ENCODE measurements at regions not wholly inside any gene's neighbourhood (a gene's known extent, or its start where the extent isn't known, plus 50 kb on each side); places are given as distances from the start of the nearest gene placed in this dataset.

GRCh38 chr18:22829781-22830180, 103.3 kb upstream of the RBBP8 start:
- Histone ChIP-seq H3K27me3 (no peaks in the 10 kb centered on the region), H3K27ac (no peak overlapping the region), H3K9me3 (no peaks in the 10 kb centered on the region), H3K4me1 (no peaks in the 10 kb centered on the region), H3K4me3 (no peak overlapping the region), H3K36me3 (replicated peaks in 1 of 2; ENCODE audit: insufficient read depth in 1 of 2, low read depth in 2 of 2) (no peaks in the 10 kb centered on the region)
- DNase-seq (no peak), ATAC-seq (no peak)
- intact Hi-C loops (cut with DNase I): no loop called here
- 61 to 86% methylated on average over 2 of the region's 2 CpGs for WGBS, 2 donors
- TF ChIP-seq POLR2A (IDR thresholded peaks at IDR 0.05): no peak
- no peak for TF ChIP-seq CTCF (IDR thresholded peaks at IDR 0.05)

- Histone ChIP-seq H3K9me3 (no peaks in the 10 kb centered on the region), H3K27ac (no peak overlapping the region), H3K4me1 (no peaks in the 10 kb centered on the region), H3K4me3 (no peak overlapping the region), H3K27me3 (no peaks in the 10 kb centered on the region), H3K36me3 (replicated peaks in 1 of 2; ENCODE audit: insufficient read depth in 1 of 2, low read depth in 2 of 2) (no peaks in the 10 kb centered on the region)
- DNase-seq (no peak), ATAC-seq (no peak)
- intact Hi-C loops (cut with DNase I): no loop called here
- 85 to 94% methylated on average over 1 of the region's 1 CpG for WGBS, 2 donors
- TF ChIP-seq POLR2A (IDR thresholded peaks at IDR 0.05) (no peak), CTCF (IDR thresholded peaks at IDR 0.05) (no peak)
Measured at GRCh38 chr18:22830511-22830910, 102.6 kb upstream of the RBBP8 start.

- no peaks in the 10 kb centered on the region for H3K36me3 ChIP-seq (replicated peaks in 1 of 2; ENCODE audit: insufficient read depth in 1 of 2, low read depth in 2 of 2)
- no peak overlapping the region for H3K4me3 ChIP-seq
- ATAC-seq (no peak), DNase-seq (no peak)
- no peaks in the 10 kb centered on the region for H3K9me3 ChIP-seq
- WGBS, 2 donors: 36 to 46% methylated on average over 1 of the region's 1 CpG
- no peaks in the 10 kb centered on the region for H3K27me3 ChIP-seq
- no peak for TF ChIP-seq POLR2A (IDR thresholded peaks at IDR 0.05)
- no peak for TF ChIP-seq CTCF (IDR thresholded peaks at IDR 0.05)
- no peaks in the 10 kb centered on the region for H3K4me1 ChIP-seq
- no peak overlapping the region for H3K27ac ChIP-seq
- intact Hi-C loops (cut with DNase I): no loop called here
Measured at GRCh38 chr18:22831441-22831904, 101.7 kb upstream of the RBBP8 start.

GRCh38 chr18:22836932-22837331, 96.2 kb upstream of the RBBP8 start:
- ATAC-seq (no peak), DNase-seq (no peak)
- no peaks in the 10 kb centered on the region for H3K36me3 ChIP-seq (replicated peaks in 1 of 2; ENCODE audit: insufficient read depth in 1 of 2, low read depth in 2 of 2)
- intact Hi-C loops (cut with DNase I): no loop called here
- H3K9me3 ChIP-seq: no peaks in the 10 kb centered on the region
- H3K27me3 ChIP-seq: no peaks in the 10 kb centered on the region
- no peak for TF ChIP-seq CTCF (IDR thresholded peaks at IDR 0.05)
- TF ChIP-seq POLR2A (IDR thresholded peaks at IDR 0.05): no peak
- H3K27ac ChIP-seq: no peak overlapping the region
- H3K4me3 ChIP-seq: no peak overlapping the region
- H3K4me1 ChIP-seq: no peaks in the 10 kb centered on the region

DNA sequence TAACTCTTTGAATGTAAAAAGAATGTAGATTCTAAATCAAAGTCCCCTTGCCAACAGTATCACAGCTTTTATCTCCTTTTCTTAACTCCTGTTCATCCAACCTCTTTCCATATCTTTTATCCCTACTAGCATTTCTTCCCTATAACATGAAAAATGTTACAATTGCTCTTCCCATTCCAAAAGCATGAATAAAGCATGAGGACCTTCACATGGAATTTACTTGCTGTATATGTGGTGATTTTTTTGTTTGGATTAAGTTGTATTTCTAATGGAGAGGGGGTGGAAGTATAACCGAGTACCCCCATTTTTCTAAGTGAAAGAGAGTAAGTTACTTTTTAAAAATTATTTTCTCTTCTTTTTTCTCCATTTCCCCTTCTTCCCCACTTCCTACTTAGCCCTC, 94.9 kb upstream of the RBBP8 start:
- Histone ChIP-seq H3K4me1 (no peaks in the 10 kb centered on the region), H3K27ac (no peak overlapping the region), H3K27me3 (no peaks in the 10 kb centered on the region), H3K4me3 (no peak overlapping the region), H3K9me3 (no peaks in the 10 kb centered on the region), H3K36me3 (replicated peaks in 1 of 2; ENCODE audit: insufficient read depth in 1 of 2, low read depth in 2 of 2) (no peaks in the 10 kb centered on the region)
- ATAC-seq: no peak
- whole genome bisulfite sequencing, 2 donors: 87 to 89% methylated on average over 1 of the region's 1 CpG
- TF ChIP-seq CTCF (IDR thresholded peaks at IDR 0.05): no peak
- no peak for TF ChIP-seq POLR2A (IDR thresholded peaks at IDR 0.05)
- intact Hi-C loops (cut with DNase I): no loop called here
- DNase-seq: no peak

Data from body of pancreas (tissue), 4 donors.